GM23338 (cell line): ENCODE measurements at regions not wholly inside any gene's neighbourhood (a gene's known extent, or its start where the extent isn't known, plus 50 kb on each side); places are given as distances from the start of the nearest gene placed in this dataset.

Experiments used
- ATAC-seq: fragments of 200-7000 bp; cut with Tn5 transposase; 3 replicates; pipeline ENCODE4 v1.9.1; 2020
- DNase-seq: peaks from one replicate; pipeline ENCODE4 v3.0.0-alpha.2; 2015; ENCODE audit warnings: low spot score
- H2AFZ ChIP-seq: fragments of 200-600 bp; sonication (generic); 2 replicates; pipeline ENCODE4 v1.8.0; 2016; ENCODE audit warnings: antibody characterized with exemption, mild to moderate bottlenecking, moderate library complexity
- H3F3A ChIP-seq: fragments of 200-600 bp; sonication (generic); replicated peaks from 2 replicates; pipeline ENCODE4 v1.8.0; 2017; ENCODE audit warnings: antibody characterized with exemption, mixed run types, low read depth
- H3K27ac ChIP-seq: fragments of 200-600 bp; sonication (generic); 2 replicates; pipeline ENCODE4 v1.6.1; 2016; ENCODE audit warnings: low read depth
- H3K27me3 ChIP-seq: fragments of 200-600 bp; sonication (generic); 2 replicates; pipeline ENCODE4 v1.8.0; 2016; ENCODE audit warnings: mild to moderate bottlenecking, mixed run types, moderate library complexity; ENCODE audit not compliant: insufficient read depth
- H3K36me3 ChIP-seq: fragments of 200-600 bp; sonication (generic); 2 replicates; pipeline ENCODE4 v1.8.0; 2016; ENCODE audit warnings: mild to moderate bottlenecking; ENCODE audit not compliant: insufficient read depth
- H3K4me1 ChIP-seq: fragments of 200-600 bp; sonication (generic); 2 replicates; pipeline ENCODE4 v1.8.0; 2016; ENCODE audit warnings: mild to moderate bottlenecking, moderate library complexity; ENCODE audit not compliant: insufficient read depth
- H3K4me2 ChIP-seq: fragments of 200-600 bp; sonication (generic); 2 replicates; pipeline ENCODE4 v1.7.1; 2017; ENCODE audit warnings: mixed run types
- H3K4me3 ChIP-seq: fragments of 200-600 bp; sonication (generic); 2 replicates; pipeline ENCODE4 v1.6.1; 2016; ENCODE audit warnings: mixed run types
- H3K79me2 ChIP-seq: fragments of 200-600 bp; sonication (generic); replicated peaks from 2 replicates; pipeline ENCODE4 v1.8.0; 2017; ENCODE audit warnings: mild to moderate bottlenecking; ENCODE audit not compliant: insufficient read depth
- H3K9me2 ChIP-seq: fragments of 200-600 bp; sonication (generic); 2 replicates; pipeline ENCODE4 v1.8.0; 2017; ENCODE audit not compliant: insufficient read depth
- H4K20me1 ChIP-seq: fragments of 200-600 bp; sonication (generic); replicated peaks from 2 replicates; pipeline ENCODE4 v1.8.0; 2017; ENCODE audit warnings: mild to moderate bottlenecking; ENCODE audit not compliant: insufficient read depth
- H3K27ac Mint-ChIP-seq: 2 replicates; pipeline ENCODE4 v1.8.0; 2020; ENCODE audit warnings: inconsistent platforms, mild to moderate bottlenecking, moderate library complexity, mixed read lengths
- H3K27me3 Mint-ChIP-seq: 3 replicates; pipeline ENCODE4 v1.8.0; 2022; ENCODE audit warnings: low read depth, mild to moderate bottlenecking, moderate library complexity, mixed read lengths, inconsistent platforms; ENCODE audit not compliant: insufficient read depth, poor library complexity
- H3K36me3 Mint-ChIP-seq: 3 replicates; pipeline ENCODE4 v1.8.0; 2021; ENCODE audit warnings: low read depth, mild to moderate bottlenecking, inconsistent platforms, moderate library complexity, mixed read lengths
- H3K4me1 Mint-ChIP-seq: 3 replicates; pipeline ENCODE4 v1.8.0; 2020; ENCODE audit warnings: mild to moderate bottlenecking, inconsistent platforms, mixed read lengths
- H3K4me3 Mint-ChIP-seq: 3 replicates; pipeline ENCODE4 v1.8.0; 2021; ENCODE audit warnings: moderate library complexity, mild to moderate bottlenecking, inconsistent platforms, mixed read lengths
- H3K9me3 Mint-ChIP-seq: 3 replicates; pipeline ENCODE4 v1.8.0; 2020; ENCODE audit warnings: moderate library complexity, mild to moderate bottlenecking, inconsistent platforms, mixed read lengths
- CREB1 ChIP-seq: fragments of 250-450 bp; sonication (Bioruptor Pico); IDR thresholded peaks from 2 replicates; pipeline ENCODE4 v1.5.0; 2020; ENCODE audit warnings: low read depth, mild to moderate bottlenecking, moderate library complexity
- ETS1 ChIP-seq: IDR thresholded peaks from 2 replicates; pipeline ENCODE4 v1.6.1; 2016; ENCODE audit warnings: antibody characterized with exemption
- EZH2 ChIP-seq: fragments of 200-600 bp; sonication (generic); IDR thresholded peaks from one replicate; pipeline ENCODE4 v1.8.0; 2017; ENCODE audit warnings: antibody characterized with exemption, mild to moderate bottlenecking, low read depth; ENCODE audit not compliant: unreplicated experiment
- JUNB ChIP-seq: IDR thresholded peaks from one replicate; pipeline ENCODE4 v1.6.1; 2016; ENCODE audit warnings: antibody characterized with exemption; ENCODE audit not compliant: unreplicated experiment
- NANOG ChIP-seq: IDR thresholded peaks from 2 replicates; pipeline ENCODE4 v1.6.1; 2016; ENCODE audit warnings: antibody characterized with exemption, borderline replicate concordance
- POLR2AphosphoS5 ChIP-seq: IDR thresholded peaks from 2 replicates; pipeline ENCODE4 v1.6.1; 2016; ENCODE audit warnings: antibody characterized with exemption, low read depth
- ZNF462 ChIP-seq: fragments of 250-450 bp; sonication (Bioruptor Pico); IDR thresholded peaks from 2 replicates; pipeline ENCODE4 v1.5.0; 2020; ENCODE audit warnings: mild to moderate bottlenecking, moderate library complexity

- no peak for TF ChIP-seq ZNF462 (CRISPR knock-in tag)
- TF ChIP-seq JUNB = no peak
These were observed 259.2 kb upstream of the RGMB start (continued) for GRCh38 chr5:98514215-98514614.

- Mint-ChIP-seq H3K4me1 (peaks cover 8% of the 10 kb centered on the region), H3K9me3 (no peaks in the 10 kb centered on the region), H3K27me3 (peaks cover 4% of the 10 kb centered on the region), H3K27ac (no peak overlapping the region), H3K36me3 (no peaks in the 10 kb centered on the region), H3K4me3 (no peak overlapping the region)
- no peak for ATAC-seq
- no peaks in the 10 kb centered on the region for H3F3A ChIP-seq
- H3K4me2 ChIP-seq = no peak overlapping the region
- no peaks in the 10 kb centered on the region for H3K9me2 ChIP-seq
- H3K27ac ChIP-seq = no peak overlapping the region
- H3K79me2 ChIP-seq = no peaks in the 10 kb centered on the region
- no peak overlapping the region for H2AFZ ChIP-seq
- no peaks in the 10 kb centered on the region for H4K20me1 ChIP-seq
- H3K36me3 ChIP-seq = no peaks in the 10 kb centered on the region
- H3K4me1 ChIP-seq = peaks cover 7% of the 10 kb centered on the region
- no peak for DNase-seq
- no peak overlapping the region for H3K4me3 ChIP-seq
- no peaks in the 10 kb centered on the region for H3K27me3 ChIP-seq
- TF ChIP-seq EZH2 (no peak), JUNB (no peak), NANOG (no peak), ETS1 (no peak), CREB1 (CRISPR knock-in tag) (no peak), POLR2AphosphoS5 (no peak), ZNF462 (CRISPR knock-in tag) (no peak)
These were observed 256.8 kb upstream of the RGMB start for GRCh38 chr5:98516701-98517100.
